T-helper 2 cell treated with Interferon-gamma antibody and Interleukin-4, amounts not matched to agents 5 μg/mL and 100 μg/mL, for 36 hours (primary cell): ENCODE measurements at regions not wholly inside any gene's neighbourhood (a gene's known extent, or its start where the extent isn't known, plus 50 kb on each side); places are given as distances from the start of the nearest gene placed in this dataset.

ENCODE experiments used
- DNase-seq: peaks from one replicate; pipeline ENCODE4 v3.0.0; 2021; ENCODE audit warnings: low spot score
- H3K27ac Mint-ChIP-seq: one replicate; pipeline ENCODE4 v1.8.0; 2021; ENCODE audit warnings: mild to moderate bottlenecking, mixed read lengths
- H3K27me3 Mint-ChIP-seq: one replicate; pipeline ENCODE4 v1.8.0; 2021; ENCODE audit warnings: low read depth, mixed read lengths
- H3K36me3 Mint-ChIP-seq: one replicate; pipeline ENCODE4 v1.8.0; 2021; ENCODE audit warnings: low read depth, mixed read lengths
- H3K4me1 Mint-ChIP-seq: one replicate; pipeline ENCODE4 v1.8.0; 2021; ENCODE audit warnings: low read depth, mixed read lengths
- H3K4me3 Mint-ChIP-seq: one replicate; pipeline ENCODE4 v1.8.0; 2022; ENCODE audit warnings: mild to moderate bottlenecking, moderate library complexity, mixed read lengths
- H3K9me3 Mint-ChIP-seq: one replicate; pipeline ENCODE4 v1.8.0; 2021; ENCODE audit warnings: mixed read lengths

- H3K27me3 Mint-ChIP-seq: no peaks in the 10 kb centered on the region
- peaks cover 28% of the 10 kb centered on the region for H3K9me3 Mint-ChIP-seq
- no peak overlapping the region for H3K4me3 Mint-ChIP-seq
- H3K4me1 Mint-ChIP-seq: no peaks in the 10 kb centered on the region
- H3K27ac Mint-ChIP-seq: no peak overlapping the region
- no peak for DNase-seq
- H3K36me3 Mint-ChIP-seq: no peaks in the 10 kb centered on the region
These were observed 204.0 kb downstream of the UBE3A start for GRCh38 chr15:25234831-25235230.

GRCh38 chr15:25235391-25235790, 203.4 kb downstream of the UBE3A start:
- peaks cover 25% of the 10 kb centered on the region for H3K9me3 Mint-ChIP-seq
- H3K4me1 Mint-ChIP-seq: no peaks in the 10 kb centered on the region
- H3K27me3 Mint-ChIP-seq: no peaks in the 10 kb centered on the region
- H3K27ac Mint-ChIP-seq: no peak overlapping the region
- no peak overlapping the region for H3K4me3 Mint-ChIP-seq
- no peaks in the 10 kb centered on the region for H3K36me3 Mint-ChIP-seq
- DNase-seq: no peak

- Mint-ChIP-seq H3K9me3 (peaks cover 26% of the 10 kb centered on the region), H3K4me1 (no peaks in the 10 kb centered on the region), H3K27ac (no peak overlapping the region), H3K27me3 (no peaks in the 10 kb centered on the region), H3K4me3 (no peak overlapping the region), H3K36me3 (no peaks in the 10 kb centered on the region)
- no peak for DNase-seq
These were observed 202.5 kb downstream of the UBE3A start for GRCh38 chr15:25236143-25236860.

- DNase-seq: no peak
- peaks cover 26% of the 10 kb centered on the region for H3K9me3 Mint-ChIP-seq
- H3K4me3 Mint-ChIP-seq: no peak overlapping the region
- no peaks in the 10 kb centered on the region for H3K36me3 Mint-ChIP-seq
- no peaks in the 10 kb centered on the region for H3K4me1 Mint-ChIP-seq
- H3K27ac Mint-ChIP-seq: no peak overlapping the region
- no peaks in the 10 kb centered on the region for H3K27me3 Mint-ChIP-seq
These were observed 202.0 kb downstream of the UBE3A start for GRCh38 chr15:25236861-25237155.

- Mint-ChIP-seq H3K9me3 (peaks cover 26% of the 10 kb centered on the region), H3K36me3 (no peaks in the 10 kb centered on the region), H3K4me1 (no peaks in the 10 kb centered on the region), H3K27me3 (no peaks in the 10 kb centered on the region), H3K27ac (no peak overlapping the region), H3K4me3 (no peak overlapping the region)
- no peak for DNase-seq
These were observed 201.4 kb downstream of the UBE3A start for GRCh38 chr15:25237291-25237978.

GRCh38 chr15:25238126-25238525, 200.7 kb downstream of the UBE3A start:
- no peak overlapping the region for H3K27ac Mint-ChIP-seq
- no peaks in the 10 kb centered on the region for H3K36me3 Mint-ChIP-seq
- DNase-seq: no peak
- H3K9me3 Mint-ChIP-seq: peaks cover 26% of the 10 kb centered on the region
- H3K4me3 Mint-ChIP-seq: no peak overlapping the region
- no peaks in the 10 kb centered on the region for H3K4me1 Mint-ChIP-seq
- H3K27me3 Mint-ChIP-seq: no peaks in the 10 kb centered on the region

- no peak for DNase-seq
- no peaks in the 10 kb centered on the region for H3K27me3 Mint-ChIP-seq
These were observed 199.9 kb downstream of the UBE3A start for GRCh38 chr15:25238716-25239470.

GRCh38 chr15:25239471-25240345, 199.1 kb downstream of the UBE3A start:
- Mint-ChIP-seq H3K27ac (no peak overlapping the region), H3K9me3 (peaks cover 22% of the 10 kb centered on the region), H3K36me3 (no peaks in the 10 kb centered on the region), H3K4me1 (no peaks in the 10 kb centered on the region), H3K4me3 (no peak overlapping the region), H3K27me3 (no peaks in the 10 kb centered on the region)
- DNase-seq: no peak

More at GRCh38 chr15:25238716-25239470, 199.9 kb downstream of the UBE3A start:
- Mint-ChIP-seq H3K9me3 (peaks cover 25% of the 10 kb centered on the region), H3K36me3 (no peaks in the 10 kb centered on the region), H3K4me1 (no peaks in the 10 kb centered on the region), H3K27ac (no peak overlapping the region), H3K4me3 (no peak overlapping the region)

- no peaks in the 10 kb centered on the region for H3K4me1 Mint-ChIP-seq
- no peaks in the 10 kb centered on the region for H3K36me3 Mint-ChIP-seq
- no peaks in the 10 kb centered on the region for H3K27me3 Mint-ChIP-seq
- H3K27ac Mint-ChIP-seq: no peak overlapping the region
- no peak for DNase-seq
- H3K9me3 Mint-ChIP-seq: peaks cover 23% of the 10 kb centered on the region
- H3K4me3 Mint-ChIP-seq: no peak overlapping the region
These were observed 198.3 kb downstream of the UBE3A start for GRCh38 chr15:25240461-25241021.

GRCh38 chr15:25241241-25241801, 197.5 kb downstream of the UBE3A start:
- Mint-ChIP-seq H3K9me3 (peaks cover 19% of the 10 kb centered on the region), H3K36me3 (no peaks in the 10 kb centered on the region), H3K27ac (no peak overlapping the region), H3K27me3 (no peaks in the 10 kb centered on the region), H3K4me1 (no peaks in the 10 kb centered on the region), H3K4me3 (no peak overlapping the region)
- no peak for DNase-seq

GRCh38 chr15:25242166-25242879, 196.5 kb downstream of the UBE3A start:
- Mint-ChIP-seq H3K4me3 (no peak overlapping the region), H3K9me3 (peaks cover 19% of the 10 kb centered on the region), H3K36me3 (no peaks in the 10 kb centered on the region), H3K27me3 (no peaks in the 10 kb centered on the region), H3K4me1 (no peaks in the 10 kb centered on the region), H3K27ac (no peak overlapping the region)
- DNase-seq: no peak

GRCh38 chr15:25242957-25243799, 195.6 kb downstream of the UBE3A start:
- Mint-ChIP-seq H3K4me1 (no peaks in the 10 kb centered on the region), H3K27me3 (no peaks in the 10 kb centered on the region), H3K4me3 (no peak overlapping the region), H3K27ac (no peak overlapping the region), H3K36me3 (no peaks in the 10 kb centered on the region), H3K9me3 (peaks cover 20% of the 10 kb centered on the region)
- no peak for DNase-seq
